Neural progenitor cell (in vitro differentiated cells): ENCODE measurements at regions not wholly inside any gene's neighbourhood (a gene's known extent, or its start where the extent isn't known, plus 50 kb on each side); places are given as distances from the start of the nearest gene placed in this dataset.

Experiments
- EZH2phosphoT487 ChIP-seq: fragments of 200-600 bp; sonication (generic); IDR thresholded peaks from 2 replicates; pipeline ENCODE4 v1.6.1; 2017; ENCODE audit warnings: antibody characterized with exemption
- TF ChIP-seq, protein P1 (sequence below): fragments of 200-600 bp; sonication (generic); IDR thresholded peaks from 2 replicates; pipeline ENCODE4 v1.5.1; 2017; ENCODE audit warnings: antibody characterized with exemption, mild to moderate bottlenecking

GRCh38 chr4:177671845-177672244, 229.6 kb upstream of the AGA start:
- no peak for TF ChIP-seq EZH2phosphoT487
- TF ChIP-seq, protein P1, sequence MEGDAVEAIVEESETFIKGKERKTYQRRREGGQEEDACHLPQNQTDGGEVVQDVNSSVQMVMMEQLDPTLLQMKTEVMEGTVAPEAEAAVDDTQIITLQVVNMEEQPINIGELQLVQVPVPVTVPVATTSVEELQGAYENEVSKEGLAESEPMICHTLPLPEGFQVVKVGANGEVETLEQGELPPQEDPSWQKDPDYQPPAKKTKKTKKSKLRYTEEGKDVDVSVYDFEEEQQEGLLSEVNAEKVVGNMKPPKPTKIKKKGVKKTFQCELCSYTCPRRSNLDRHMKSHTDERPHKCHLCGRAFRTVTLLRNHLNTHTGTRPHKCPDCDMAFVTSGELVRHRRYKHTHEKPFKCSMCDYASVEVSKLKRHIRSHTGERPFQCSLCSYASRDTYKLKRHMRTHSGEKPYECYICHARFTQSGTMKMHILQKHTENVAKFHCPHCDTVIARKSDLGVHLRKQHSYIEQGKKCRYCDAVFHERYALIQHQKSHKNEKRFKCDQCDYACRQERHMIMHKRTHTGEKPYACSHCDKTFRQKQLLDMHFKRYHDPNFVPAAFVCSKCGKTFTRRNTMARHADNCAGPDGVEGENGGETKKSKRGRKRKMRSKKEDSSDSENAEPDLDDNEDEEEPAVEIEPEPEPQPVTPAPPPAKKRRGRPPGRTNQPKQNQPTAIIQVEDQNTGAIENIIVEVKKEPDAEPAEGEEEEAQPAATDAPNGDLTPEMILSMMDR = no peak
